Stomach smooth muscle (tissue), 2 donors: ENCODE measurements at regions not wholly inside any gene's neighbourhood (a gene's known extent, or its start where the extent isn't known, plus 50 kb on each side); places are given as distances from the start of the nearest gene placed in this dataset.

ENCODE experiments used
- H3K27ac ChIP-seq: one replicate; pipeline ENCODE4 v1.7.0; 2013; ENCODE audit warnings: mild to moderate bottlenecking, low read length, inconsistent platforms
- H3K27me3 ChIP-seq, 2 donors: one replicate each; pipeline ENCODE4 v1.7.0; 2013; ENCODE audit warnings: low read length in 2 of 2; ENCODE audit not compliant: insufficient read depth in 2 of 2, control insufficient read depth in 1 of 2
- H3K36me3 ChIP-seq, 2 donors: one replicate each; pipeline ENCODE4 v1.7.0; 2013; ENCODE audit warnings: low read length in 2 of 2; ENCODE audit not compliant: control insufficient read depth in 2 of 2, insufficient read depth in 2 of 2
- H3K4me1 ChIP-seq: one replicate; pipeline ENCODE4 v1.7.0; 2013; ENCODE audit warnings: low read length; ENCODE audit not compliant: control insufficient read depth, insufficient read depth
- H3K4me3 ChIP-seq, 2 donors: one replicate each; pipeline ENCODE4 v1.7.0; 2013; ENCODE audit warnings: low read length in 2 of 2
- H3K9ac ChIP-seq, 2 donors: one replicate each; pipeline ENCODE4 v1.7.0; 2013; ENCODE audit warnings: low read length in 2 of 2, mild to moderate bottlenecking in 1 of 2
- H3K9me3 ChIP-seq, 2 donors: one replicate each; pipeline ENCODE4 v1.7.0; 2013; ENCODE audit warnings: low read length in 2 of 2; ENCODE audit not compliant: control insufficient read depth in 2 of 2
- donor health status: healthy.
- donor health status: Pancreatic carcinoma.

GRCh38 chr14:98551028-98551427 lies 721.0 kb downstream of the BCL11B start:
- Histone ChIP-seq H3K9me3 (peaks cover under 1 to 2% of the 10 kb centered on the region in 2 donors), H3K27me3 (no peaks in the 10 kb centered on the region), H3K4me1 (no peaks in the 10 kb centered on the region), H3K36me3 (no peaks in the 10 kb centered on the region), H3K4me3 (no peak overlapping the region), H3K27ac (no peak overlapping the region), H3K9ac (no peak overlapping the region)

GRCh38 chr14:98555440-98555839 lies 716.6 kb downstream of the BCL11B start:
- Histone ChIP-seq H3K27ac (no peak overlapping the region), H3K4me3 (no peak overlapping the region), H3K9ac (no peak overlapping the region), H3K36me3 (no peaks in the 10 kb centered on the region), H3K27me3 (no peaks in the 10 kb centered on the region), H3K4me1 (no peaks in the 10 kb centered on the region), H3K9me3 (peaks cover 3 to 4% of the 10 kb centered on the region in 2 donors)

GRCh38 chr14:98564006-98564405 lies 708.0 kb downstream of the BCL11B start:
- Histone ChIP-seq H3K27me3 (no peaks in the 10 kb centered on the region), H3K4me3 (no peak overlapping the region), H3K9me3 (no peaks in the 10 kb centered on the region), H3K4me1 (no peaks in the 10 kb centered on the region), H3K27ac (no peak overlapping the region), H3K9ac (no peak overlapping the region), H3K36me3 (no peaks in the 10 kb centered on the region)

GRCh38 chr14:98564541-98564940 lies 707.5 kb downstream of the BCL11B start:
- Histone ChIP-seq H3K27me3 (no peaks in the 10 kb centered on the region), H3K4me3 (no peak overlapping the region), H3K4me1 (no peaks in the 10 kb centered on the region), H3K9me3 (no peaks in the 10 kb centered on the region), H3K27ac (no peak overlapping the region), H3K9ac (no peak overlapping the region), H3K36me3 (no peaks in the 10 kb centered on the region)

GRCh38 chr14:98571104-98571503 lies 700.9 kb downstream of the BCL11B start:
- H3K9ac ChIP-seq = no peak overlapping the region
- H3K27me3 ChIP-seq = no peaks in the 10 kb centered on the region
- no peak overlapping the region for H3K4me3 ChIP-seq
- H3K36me3 ChIP-seq = no peaks in the 10 kb centered on the region
- H3K9me3 ChIP-seq = peaks cover 3 to 4% of the 10 kb centered on the region in 2 donors
- no peak overlapping the region for H3K27ac ChIP-seq
- no peaks in the 10 kb centered on the region for H3K4me1 ChIP-seq

GRCh38 chr14:98573082-98573481 lies 698.9 kb downstream of the BCL11B start:
- no peak overlapping the region for H3K9ac ChIP-seq
- H3K4me3 ChIP-seq = no peak overlapping the region
- H3K9me3 ChIP-seq = peaks cover 3 to 4% of the 10 kb centered on the region in 2 donors
- H3K27me3 ChIP-seq = no peaks in the 10 kb centered on the region
- no peaks in the 10 kb centered on the region for H3K4me1 ChIP-seq
- H3K27ac ChIP-seq = no peak overlapping the region
- no peaks in the 10 kb centered on the region for H3K36me3 ChIP-seq

DNA sequence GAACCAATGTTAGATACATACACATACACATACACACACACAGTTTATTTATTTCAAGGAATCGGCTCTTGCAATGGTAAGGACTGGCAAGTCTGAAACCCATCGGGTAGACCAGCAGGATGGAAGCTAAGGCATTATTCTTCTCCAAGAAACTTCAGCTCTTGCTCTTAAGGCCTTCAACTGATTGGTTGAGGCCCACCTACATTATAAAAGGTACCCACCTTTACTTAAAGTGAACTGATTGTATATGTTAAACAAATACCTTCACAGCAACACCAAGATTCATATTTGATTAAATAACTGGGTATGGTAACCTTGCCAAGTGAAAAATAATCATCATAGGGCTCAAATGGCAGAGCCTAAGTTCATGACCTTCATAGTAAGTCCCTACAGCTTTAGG lies 695.5 kb downstream of the BCL11B start:
- Histone ChIP-seq H3K27me3 (no peaks in the 10 kb centered on the region), H3K9ac (no peak overlapping the region), H3K27ac (no peak overlapping the region), H3K36me3 (no peaks in the 10 kb centered on the region), H3K9me3 (peaks cover 1 to 5% of the 10 kb centered on the region in 2 donors), H3K4me3 (no peak overlapping the region), H3K4me1 (no peaks in the 10 kb centered on the region)

- Histone ChIP-seq H3K36me3 (no peaks in the 10 kb centered on the region), H3K27me3 (no peaks in the 10 kb centered on the region), H3K4me1 (no peaks in the 10 kb centered on the region), H3K27ac (no peak overlapping the region), H3K4me3 (no peak overlapping the region), H3K9me3 (peaks cover 0 to 5% of the 10 kb centered on the region in 2 donors), H3K9ac (no peak overlapping the region)
These were observed 693.8 kb downstream of the BCL11B start for GRCh38 chr14:98578204-98578603.

- H3K36me3 ChIP-seq = no peaks in the 10 kb centered on the region
These were observed 692.9 kb downstream of the BCL11B start for GRCh38 chr14:98579140-98579539.

GRCh38 chr14:98580131-98580678 lies 691.8 kb downstream of the BCL11B start:
- Histone ChIP-seq H3K4me3 (no peak overlapping the region), H3K9me3 (peaks cover 0 to 5% of the 10 kb centered on the region in 2 donors), H3K4me1 (no peaks in the 10 kb centered on the region), H3K9ac (no peak overlapping the region), H3K36me3 (no peaks in the 10 kb centered on the region), H3K27me3 (no peaks in the 10 kb centered on the region), H3K27ac (no peak overlapping the region)

More at GRCh38 chr14:98579140-98579539, 692.9 kb downstream of the BCL11B start:
- H3K4me1 ChIP-seq = no peaks in the 10 kb centered on the region
- H3K9ac ChIP-seq = no peak overlapping the region
- H3K4me3 ChIP-seq = no peak overlapping the region
- no peak overlapping the region for H3K27ac ChIP-seq
- H3K27me3 ChIP-seq = no peaks in the 10 kb centered on the region
- peaks cover 0 to 5% of the 10 kb centered on the region in 2 donors for H3K9me3 ChIP-seq

DNA sequence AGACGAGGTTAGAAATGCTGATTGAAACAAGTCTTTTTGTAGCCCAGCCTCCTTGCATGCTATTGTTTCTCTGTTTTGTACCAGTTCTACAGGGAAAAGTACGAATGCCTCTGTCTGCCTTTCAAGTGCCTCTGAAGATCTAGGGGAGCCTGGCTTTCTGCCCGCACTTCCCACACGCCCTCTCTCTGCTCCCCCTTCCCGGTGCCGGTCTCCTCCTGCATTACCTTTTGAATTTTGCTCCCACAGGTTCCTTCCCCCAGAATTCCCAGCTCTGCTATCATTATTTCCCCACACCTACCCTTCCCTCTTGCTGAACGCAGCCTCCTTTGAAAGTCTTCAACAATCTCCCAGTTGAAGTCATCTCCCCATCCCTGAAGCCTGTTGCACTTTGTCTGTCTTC lies 689.7 kb downstream of the BCL11B start:
- no peak overlapping the region for H3K9ac ChIP-seq
- no peak overlapping the region for H3K4me3 ChIP-seq
- no peak overlapping the region for H3K27ac ChIP-seq
- H3K36me3 ChIP-seq = no peaks in the 10 kb centered on the region
- no peaks in the 10 kb centered on the region for H3K27me3 ChIP-seq
- peaks cover 0 to 5% of the 10 kb centered on the region in 2 donors for H3K9me3 ChIP-seq
- no peaks in the 10 kb centered on the region for H3K4me1 ChIP-seq
